ENCODE measurements at regions not wholly inside any gene's neighbourhood (a gene's known extent, or its start where the extent isn't known, plus 50 kb on each side); places are given as distances from the start of the nearest gene placed in this dataset.

GRCh38 chr6:169156793-169157147 is 96.9 kb downstream of the THBS2 start:
- TF ChIP-seq EP300 (IDR thresholded peaks at IDR 0.05) (no peak), POLR2A (IDR thresholded peaks at IDR 0.05) (no peak), CTCF (IDR thresholded peaks at IDR 0.05) (no peak), POLR2AphosphoS5 (IDR thresholded peaks at IDR 0.05) (no peak)
- Histone ChIP-seq H3K27me3 (no peaks in the 10 kb centered on the region), H3K36me3 (no peaks in the 10 kb centered on the region), H3K4me3 (no peak overlapping the region), H3K4me1 (peaks cover 0 to 17% (median 6%) of the 10 kb centered on the region in 4 donors), H3K27ac (no peak overlapping the region), H3K9me3 (no peaks in the 10 kb centered on the region)
- intact Hi-C loops (cut with DNase I; ENCODE audit: low total_unique reads), result no loop called here
- 92 to 100% (median 96%) methylated on average over 1 to 2 of the region's 2 CpGs for WGBS, 5 donors
- DNase-seq, result peak in 1 of 2 donors; percentile 7

GRCh38 chr6:169156108-169156792 is 97.4 kb downstream of the THBS2 start:
- WGBS, 5 donors, result 82 to 87% (median 84%) methylated on average over 15 to 17 of the region's 17 CpGs
- no peak overlapping the region for H3K27ac ChIP-seq

GRCh38 chr6:169155481-169155880 is 98.2 kb downstream of the THBS2 start:
- peak in 1 of 2 donors; percentile 3 for DNase-seq
- Histone ChIP-seq H3K4me3 (no peak overlapping the region), H3K4me1 (peaks cover 0 to 17% (median 6%) of the 10 kb centered on the region in 4 donors), H3K36me3 (no peaks in the 10 kb centered on the region), H3K27ac (no peak overlapping the region), H3K27me3 (no peaks in the 10 kb centered on the region), H3K9me3 (no peaks in the 10 kb centered on the region)
- WGBS, 5 donors, result 87 to 96% (median 91%) methylated on average over 7 of the region's 7 CpGs
- TF ChIP-seq CTCF (IDR thresholded peaks at IDR 0.05) (no peak), POLR2AphosphoS5 (IDR thresholded peaks at IDR 0.05) (no peak), POLR2A (IDR thresholded peaks at IDR 0.05) (no peak), EP300 (IDR thresholded peaks at IDR 0.05) (no peak)
- intact Hi-C loops (cut with DNase I; ENCODE audit: low total_unique reads), result no loop called here

More at GRCh38 chr6:169156108-169156792, 97.4 kb downstream of the THBS2 start:
- no peaks in the 10 kb centered on the region for H3K27me3 ChIP-seq
- no peaks in the 10 kb centered on the region for H3K36me3 ChIP-seq
- peaks cover 0 to 17% (median 6%) of the 10 kb centered on the region in 4 donors for H3K4me1 ChIP-seq
- intact Hi-C loops (cut with DNase I; ENCODE audit: low total_unique reads), result no loop called here
- TF ChIP-seq POLR2AphosphoS5 (IDR thresholded peaks at IDR 0.05), result no peak
- no peak for TF ChIP-seq CTCF (IDR thresholded peaks at IDR 0.05)
- TF ChIP-seq POLR2A (IDR thresholded peaks at IDR 0.05), result no peak
- TF ChIP-seq EP300 (IDR thresholded peaks at IDR 0.05), result no peak
- no peak overlapping the region for H3K4me3 ChIP-seq
- DNase-seq, result peak; percentile 7 to 16
- no peaks in the 10 kb centered on the region for H3K9me3 ChIP-seq

- Histone ChIP-seq H3K27ac (no peak overlapping the region), H3K36me3 (no peaks in the 10 kb centered on the region), H3K4me1 (peaks cover 0 to 12% (median 4%) of the 10 kb centered on the region in 4 donors), H3K4me3 (no peak overlapping the region), H3K27me3 (no peaks in the 10 kb centered on the region), H3K9me3 (no peaks in the 10 kb centered on the region)
- DNase-seq, result no peak
- TF ChIP-seq CTCF (IDR thresholded peaks at IDR 0.05) (no peak), POLR2A (IDR thresholded peaks at IDR 0.05) (no peak), EP300 (IDR thresholded peaks at IDR 0.05) (no peak)
- intact Hi-C loops (cut with DNase I; ENCODE audit: low total_unique reads), result no loop called here
- 83 to 92% (median 84%) methylated on average over 4 of the region's 4 CpGs for WGBS, 5 donors
Measured at GRCh38 chr6:169153401-169153800, 100.2 kb downstream of the THBS2 start.

Data from stomach (tissue), 8 donors.